NT2/D1 (cell line): ENCODE measurements at regions not wholly inside any gene's neighbourhood (a gene's known extent, or its start where the extent isn't known, plus 50 kb on each side); places are given as distances from the start of the nearest gene placed in this dataset.

Source experiments
- DNase-seq: peaks from one replicate; pipeline ENCODE4 v3.0.0-alpha.2; 2011; ENCODE audit warnings: low read depth, low spot score
- H3K27me3 ChIP-seq: 2 replicates; pipeline ENCODE4 v1.6.0; 2011; ENCODE audit warnings: mild to moderate bottlenecking; ENCODE audit not compliant: insufficient read length, insufficient read depth
- H3K36me3 ChIP-seq: 2 replicates; pipeline ENCODE4 v1.6.1; 2011; ENCODE audit warnings: mild to moderate bottlenecking, low read length, mixed read lengths; ENCODE audit not compliant: insufficient read depth, insufficient read length
- H3K4me1 ChIP-seq: 2 replicates; pipeline ENCODE4 v1.5.1; 2011; ENCODE audit not compliant: insufficient read depth, insufficient read length
- H3K4me3 ChIP-seq: 2 replicates; pipeline ENCODE4 v1.5.1; 2011; ENCODE audit warnings: low read depth; ENCODE audit not compliant: insufficient read length
- H3K9ac ChIP-seq: 2 replicates; pipeline ENCODE4 v1.6.0; 2011; ENCODE audit warnings: low read depth; ENCODE audit not compliant: insufficient read length
- H3K9me3 ChIP-seq: 2 replicates; pipeline ENCODE4 v1.5.1; 2011; ENCODE audit warnings: mild to moderate bottlenecking, low read length; ENCODE audit not compliant: insufficient read depth
- SUZ12 ChIP-seq: IDR thresholded peaks from 2 replicates; pipeline ENCODE4 v1.6.1; 2011; ENCODE audit not compliant: insufficient read length, insufficient read depth; ENCODE audit errors: extremely low read depth
- YY1 ChIP-seq: IDR thresholded peaks from 2 replicates; pipeline ENCODE4 v1.6.1; 2011; ENCODE audit not compliant: insufficient read length, insufficient read depth
- ZNF274 ChIP-seq: IDR thresholded peaks from 2 replicates; pipeline ENCODE4 v1.6.1; 2011; ENCODE audit warnings: mild to moderate bottlenecking, low read depth, low read length

DNA sequence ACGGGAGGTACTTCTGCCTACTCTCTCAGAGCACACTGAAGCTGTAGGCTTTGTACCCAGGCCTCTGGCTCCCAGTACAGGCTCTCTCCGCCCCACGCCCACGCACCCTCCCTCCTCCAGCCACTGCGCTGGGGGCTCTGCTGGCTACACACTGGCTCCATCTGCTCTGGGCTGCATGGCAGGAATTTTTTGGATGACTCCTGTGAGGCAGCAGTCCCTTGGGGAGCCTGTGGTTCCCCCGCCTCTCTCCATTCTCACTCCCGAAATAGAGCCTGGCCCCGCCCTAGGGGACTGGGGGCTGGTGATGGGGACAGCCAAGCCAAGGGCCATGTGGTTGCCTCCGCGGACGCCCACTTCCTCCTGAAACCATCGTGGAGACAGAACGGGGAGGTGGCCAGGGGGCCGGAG lies 58.1 kb upstream of the ADRA2C start:
- H3K9ac ChIP-seq = no peak overlapping the region

GRCh38 chr4:3707423-3708102 lies 58.6 kb upstream of the ADRA2C start:
- Histone ChIP-seq H3K9ac (peak overlapping the region; percentile 6), H3K4me3 (no peak overlapping the region), H3K9me3 (no peaks in the 10 kb centered on the region), H3K36me3 (no peaks in the 10 kb centered on the region), H3K27me3 (peaks cover 15% of the 10 kb centered on the region), H3K4me1 (peaks cover 47% of the 10 kb centered on the region)
- no peak for DNase-seq
- TF ChIP-seq SUZ12 (no peak), YY1 (no peak), ZNF274 (no peak)

More for the DNA sequence above, 58.1 kb upstream of the ADRA2C start:
- peaks cover 44% of the 10 kb centered on the region for H3K4me1 ChIP-seq
- TF ChIP-seq ZNF274 (no peak), YY1 (no peak), SUZ12 (no peak)
- no peaks in the 10 kb centered on the region for H3K36me3 ChIP-seq
- H3K9me3 ChIP-seq = no peaks in the 10 kb centered on the region
- no peak overlapping the region for H3K4me3 ChIP-seq
- DNase-seq = no peak
- H3K27me3 ChIP-seq = peaks cover 15% of the 10 kb centered on the region

GRCh38 chr4:3706565-3707422 lies 59.4 kb upstream of the ADRA2C start:
- Histone ChIP-seq H3K9ac (peak overlapping the region; percentile 22), H3K9me3 (no peaks in the 10 kb centered on the region), H3K4me1 (peaks cover 50% of the 10 kb centered on the region), H3K36me3 (no peaks in the 10 kb centered on the region), H3K4me3 (no peak overlapping the region), H3K27me3 (peaks cover 15% of the 10 kb centered on the region)
- no peak for DNase-seq
- no peak for TF ChIP-seq YY1

DNA sequence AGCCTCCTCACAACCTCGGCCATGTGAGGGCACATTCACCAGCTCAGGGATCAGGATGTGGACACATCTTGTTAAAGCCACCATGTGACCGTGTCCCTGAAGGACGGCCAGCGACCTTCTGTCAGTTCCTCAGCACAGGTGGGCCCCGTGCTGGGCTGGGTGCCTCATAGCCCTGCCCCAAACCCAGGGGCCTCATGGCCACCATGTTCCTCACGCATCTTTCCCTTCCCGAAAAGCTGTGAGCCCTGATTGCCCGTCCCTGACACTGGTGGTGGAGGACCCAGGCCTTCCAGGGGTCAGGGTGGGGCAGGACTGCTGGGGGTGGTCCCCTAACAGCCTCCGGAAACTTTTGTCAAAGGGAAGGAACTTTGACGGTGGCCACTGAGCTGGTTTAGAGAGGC lies 60.1 kb upstream of the ADRA2C start:
- Histone ChIP-seq H3K27me3 (peaks cover 15% of the 10 kb centered on the region), H3K4me3 (no peak overlapping the region), H3K9ac (no peak overlapping the region), H3K36me3 (no peaks in the 10 kb centered on the region), H3K9me3 (no peaks in the 10 kb centered on the region), H3K4me1 (peaks cover 50% of the 10 kb centered on the region)
- TF ChIP-seq YY1 = no peak
- no peak for DNase-seq

DNA sequence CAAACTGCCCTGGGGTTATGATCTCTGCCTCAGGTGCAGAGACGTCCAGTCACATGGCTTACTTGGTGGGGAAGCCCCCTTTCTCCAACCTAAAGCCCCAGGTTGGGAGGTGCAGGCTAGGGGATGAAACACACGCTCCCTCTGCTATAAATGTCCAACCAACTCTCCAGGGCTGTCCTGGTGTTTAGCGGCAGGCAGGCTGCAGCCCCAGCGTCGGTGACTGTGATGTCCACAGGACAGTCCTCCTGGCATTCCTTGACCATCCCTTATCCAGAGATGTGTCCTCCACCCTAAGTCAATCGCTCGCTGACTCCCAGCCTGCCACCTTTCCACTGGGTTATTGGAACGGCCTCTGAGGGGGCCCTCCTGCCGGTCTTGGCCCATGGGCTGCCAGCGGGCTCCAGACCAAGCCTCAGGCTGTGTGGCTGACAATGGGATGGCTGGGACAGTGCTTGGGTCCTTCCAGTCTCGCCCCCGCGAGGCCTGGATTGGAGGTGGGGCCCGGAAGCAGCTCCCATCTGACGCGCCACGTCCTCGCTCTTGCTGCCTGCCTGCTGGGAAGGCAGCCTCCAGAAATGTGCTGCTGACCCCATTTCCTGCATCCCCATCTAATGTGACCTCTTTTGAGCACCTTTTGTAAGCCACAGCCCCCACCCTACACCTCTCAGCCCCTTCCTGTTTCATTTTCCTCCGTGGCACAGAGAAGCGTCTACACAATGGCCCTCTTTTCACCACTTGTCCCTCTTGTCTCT lies 60.8 kb upstream of the ADRA2C start:
- Histone ChIP-seq H3K9me3 (no peaks in the 10 kb centered on the region), H3K27me3 (peaks cover 15% of the 10 kb centered on the region), H3K36me3 (no peaks in the 10 kb centered on the region), H3K4me3 (no peak overlapping the region), H3K4me1 (peaks cover 43% of the 10 kb centered on the region), H3K9ac (no peak overlapping the region)
- TF ChIP-seq YY1 (no peak), SUZ12 (no peak), ZNF274 (no peak)
- no peak for DNase-seq

DNA sequence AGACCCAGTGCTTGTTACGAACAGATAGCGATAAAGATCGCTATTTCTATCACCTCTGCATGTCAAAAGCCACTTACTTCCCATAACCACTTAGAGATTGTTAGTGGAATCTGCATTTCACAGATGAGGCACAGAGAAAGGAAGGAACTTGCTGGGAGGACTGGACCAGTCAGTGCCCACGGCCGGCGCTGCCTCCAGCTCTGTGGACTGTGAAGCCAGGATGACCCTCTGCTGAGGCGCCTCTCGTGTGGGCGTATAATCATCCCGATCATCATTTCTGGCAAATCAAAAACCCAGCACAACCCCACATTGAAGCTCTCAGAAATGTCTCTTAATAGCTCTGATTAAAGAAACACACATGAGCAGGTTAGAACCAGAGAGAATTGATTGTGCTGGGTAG lies 61.5 kb upstream of the ADRA2C start:
- Histone ChIP-seq H3K36me3 (no peaks in the 10 kb centered on the region), H3K9ac (no peak overlapping the region), H3K4me3 (no peak overlapping the region), H3K27me3 (peaks cover 15% of the 10 kb centered on the region), H3K9me3 (no peaks in the 10 kb centered on the region), H3K4me1 (peaks cover 41% of the 10 kb centered on the region)
- DNase-seq = no peak
- TF ChIP-seq YY1 (no peak), ZNF274 (no peak), SUZ12 (no peak)
